HepG2 (cell line): ENCODE measurements at regions not wholly inside any gene's neighbourhood (a gene's known extent, or its start where the extent isn't known, plus 50 kb on each side); places are given as distances from the start of the nearest gene placed in this dataset.

Experiments used
- ATAC-seq: fragments of 200-7000 bp; cut with Tn5 transposase; 3 replicates; pipeline ENCODE4 v1.9.1; 2020; ENCODE audit warnings: mild to moderate bottlenecking, moderate library complexity
- BruUV-seq: library from RNA; stranded (reverse); fragments of 400-500 nt; replicated peaks from 2 replicates; lab custom pipeline; 2021; lab: Mats Ljungman, UMichigan
- CTCF ChIA-PET: fragments of 300-600 bp; formaldehyde crosslinking; extraction: SDS; loops from one replicate; lab custom pipeline; 2021; ENCODE audit warnings: low total read pairs, inconsistent platforms, low intra/inter-chr PET ratio; lab: Yijun Ruan, JAX
- POLR2A ChIA-PET: fragments of 350-600 bp; sonication (Branson Sonifier 250); formaldehyde crosslinking; loops from one replicate; lab custom pipeline; 2020; ENCODE audit warnings: antibody characterized with exemption, inconsistent platforms; lab: Yijun Ruan, JAX
- DNase-seq: peaks from one replicate; pipeline ENCODE4 v3.0.0-alpha.2; 2015; ENCODE audit warnings: low spot score
- FAIRE-seq: peaks from 3 replicates; lab custom pipeline; 2011; peaks lifted over from hg19 to GRCh38; lab: Jason Lieb, UNC
- H2AFZ ChIP-seq: one replicate; pipeline ENCODE4 v1.6.1; 2011; ENCODE audit warnings: low read length, inconsistent platforms
- H3K27ac ChIP-seq: fragments of 300-600 bp; 3 replicates; pipeline ENCODE4 v1.8.0; 2011; ENCODE audit warnings: mixed run types, mild to moderate bottlenecking, mixed read lengths, low read length, inconsistent platforms; ENCODE audit not compliant: insufficient read depth; ENCODE audit errors: extremely low read length
- H3K27me3 ChIP-seq, 2 experiments: fragments of 200-600 bp in 1 of 2; 2 replicates in 1 of 2; 3 replicates in 1 of 2; pipeline versions ENCODE4 v1.6.0 to v1.8.0; 2011; ENCODE audit warnings: low read length in 2 of 2, mild to moderate bottlenecking in 2 of 2, moderate library complexity in 2 of 2, inconsistent platforms in 1 of 2; ENCODE audit not compliant: insufficient read depth in 2 of 2, control insufficient read depth in 1 of 2
- H3K36me3 ChIP-seq, 2 experiments: fragments of 200-600 bp in 1 of 2; replicated peaks in 1 of 2; 2 replicates in 1 of 2; 3 replicates in 1 of 2; pipeline versions ENCODE4 v1.5.1 to v1.8.0; 2011; ENCODE audit warnings: low read length in 2 of 2, inconsistent platforms in 1 of 2; ENCODE audit not compliant: insufficient read depth in 2 of 2, control insufficient read depth in 1 of 2
- H3K4me1 ChIP-seq: 2 replicates; pipeline ENCODE4 v1.5.1; 2012; ENCODE audit warnings: low read length, inconsistent platforms; ENCODE audit not compliant: insufficient read depth
- H3K4me2 ChIP-seq: 2 replicates; pipeline ENCODE4 v1.6.0; 2011; ENCODE audit warnings: low read depth, low read length, inconsistent platforms
- H3K4me3 ChIP-seq, 3 experiments: fragments of 200-600 bp in 1 of 3; sonication (generic), shearing (Covaris generic) in 1 of 3; replicated peaks in 1 of 3; 2 replicates each; pipeline ENCODE4 v1.5.1; 2011 to 2016; ENCODE audit warnings: low read length in 3 of 3, inconsistent platforms in 2 of 3, low read depth in 2 of 3, mild to moderate bottlenecking in 2 of 3, control low read depth in 1 of 3, mixed read lengths in 1 of 3; ENCODE audit not compliant: insufficient read depth in 1 of 3
- H3K79me2 ChIP-seq: one replicate; pipeline ENCODE4 v1.6.1; 2011; ENCODE audit warnings: low read length, inconsistent platforms; ENCODE audit not compliant: insufficient read depth
- H3K9ac ChIP-seq: 2 replicates; pipeline ENCODE4 v1.6.0; 2011; ENCODE audit warnings: mild to moderate bottlenecking, low read depth, low read length, inconsistent platforms; ENCODE audit not compliant: insufficient read depth
- H3K9me3 ChIP-seq: 2 replicates; pipeline ENCODE4 v1.5.1; 2012; ENCODE audit warnings: mild to moderate bottlenecking, low read length
- H4K20me1 ChIP-seq: 2 replicates; pipeline ENCODE4 v1.6.0; 2011; ENCODE audit warnings: inconsistent platforms, mild to moderate bottlenecking, low read length, moderate library complexity; ENCODE audit not compliant: insufficient read depth
- ARNTL ChIP-seq: sonication (generic); formaldehyde crosslinking; IDR thresholded peaks from 2 replicates; pipeline ENCODE4 v1.4.0; 2020; ENCODE audit warnings: mild to moderate bottlenecking, missing genetic modification reagents
- GATAD1 ChIP-seq: IDR thresholded peaks from 2 replicates; pipeline ENCODE4 v1.6.1; 2016; ENCODE audit warnings: missing genetic modification reagents, missing compliant biosample characterization
- HDAC1 ChIP-seq: sonication (generic); formaldehyde crosslinking; IDR thresholded peaks from 2 replicates; pipeline ENCODE4 v1.5.1; 2020; ENCODE audit warnings: mild to moderate bottlenecking, missing genetic modification reagents
- HIVEP1 ChIP-seq: sonication (generic); formaldehyde crosslinking; IDR thresholded peaks from 2 replicates; pipeline ENCODE4 v1.4.0; 2020; ENCODE audit warnings: mild to moderate bottlenecking, missing genetic modification reagents
- NFE2L1 ChIP-seq: sonication (generic); formaldehyde crosslinking; IDR thresholded peaks from 2 replicates; pipeline ENCODE4 v1.4.0; 2020; ENCODE audit warnings: missing genetic modification reagents, mild to moderate bottlenecking, borderline replicate concordance
- NFKB2 ChIP-seq: sonication (generic); formaldehyde crosslinking; IDR thresholded peaks from 2 replicates; pipeline ENCODE4 v1.4.0; 2020; ENCODE audit warnings: missing genetic modification reagents, borderline replicate concordance
- NR2C2 ChIP-seq: sonication (generic); formaldehyde crosslinking; IDR thresholded peaks from 2 replicates; pipeline ENCODE4 v1.4.0; 2020; ENCODE audit warnings: missing genetic modification reagents, mild to moderate bottlenecking, moderate library complexity, borderline replicate concordance
- NRL ChIP-seq: sonication (generic); formaldehyde crosslinking; IDR thresholded peaks from 2 replicates; pipeline ENCODE4 v1.5.0; 2020; ENCODE audit warnings: missing genetic modification reagents, mild to moderate bottlenecking, moderate library complexity, borderline replicate concordance
- SETDB1 ChIP-seq: sonication (generic); formaldehyde crosslinking; IDR thresholded peaks from 2 replicates; pipeline ENCODE4 v1.5.1; 2020; ENCODE audit warnings: missing genetic modification reagents, mild to moderate bottlenecking, borderline replicate concordance
- TSC22D2 ChIP-seq: sonication (generic); formaldehyde crosslinking; IDR thresholded peaks from 2 replicates; pipeline ENCODE4 v1.5.1; 2020; ENCODE audit warnings: missing genetic modification reagents, mild to moderate bottlenecking, borderline replicate concordance
- ZNF570 ChIP-seq: sonication (generic); formaldehyde crosslinking; IDR thresholded peaks from 2 replicates; pipeline ENCODE4 v1.4.0; 2020; ENCODE audit warnings: mild to moderate bottlenecking, missing genetic modification reagents, borderline replicate concordance
- ZNF614 ChIP-seq: IDR thresholded peaks from 2 replicates; pipeline ENCODE4 v1.6.1; 2018; ENCODE audit warnings: missing biosample characterization, missing genetic modification reagents, inconsistent platforms, borderline replicate concordance
- WGBS: methylation state at CpG from one replicate; pipeline ENCODE4 v1.1.6; 2017; ENCODE audit warnings: low lambda C conversion rate; 5-methylcytosine and 5-hydroxymethylcytosine counted together
- in situ Hi-C: cut with HindIII; loops from 2 replicates; pipeline ENCODE4 v1.10.0; 2017; ENCODE audit warnings: low pct_unique_long_range_greater_than_20kb; ENCODE audit not compliant: extremely low pct_ligation_motif_present
- intact Hi-C: fragments of 100-400 bp; cut with micrococcal nuclease; formaldehyde crosslinking; loops from one replicate; pipeline ENCODE4 v1.10.0; 2022; ENCODE audit not compliant: unreplicated experiment
- TF ChIP-seq, protein P1 (sequence below): sonication (generic); formaldehyde crosslinking; IDR thresholded peaks from 2 replicates; pipeline ENCODE4 v1.9.0; 2022; ENCODE audit warnings: low read depth, missing genetic modification reagents
- TF ChIP-seq, protein P2 (sequence below): sonication (generic); formaldehyde crosslinking; IDR thresholded peaks from 2 replicates; pipeline ENCODE4 v1.5.1; 2020; ENCODE audit warnings: missing genetic modification reagents, mild to moderate bottlenecking, borderline replicate concordance
- TF ChIP-seq, protein P3 (sequence below): sonication (generic); formaldehyde crosslinking; IDR thresholded peaks from 2 replicates; pipeline ENCODE4 v1.8.0; 2022; ENCODE audit warnings: missing genetic modification reagents, low read depth, mild to moderate bottlenecking, borderline replicate concordance

DNA sequence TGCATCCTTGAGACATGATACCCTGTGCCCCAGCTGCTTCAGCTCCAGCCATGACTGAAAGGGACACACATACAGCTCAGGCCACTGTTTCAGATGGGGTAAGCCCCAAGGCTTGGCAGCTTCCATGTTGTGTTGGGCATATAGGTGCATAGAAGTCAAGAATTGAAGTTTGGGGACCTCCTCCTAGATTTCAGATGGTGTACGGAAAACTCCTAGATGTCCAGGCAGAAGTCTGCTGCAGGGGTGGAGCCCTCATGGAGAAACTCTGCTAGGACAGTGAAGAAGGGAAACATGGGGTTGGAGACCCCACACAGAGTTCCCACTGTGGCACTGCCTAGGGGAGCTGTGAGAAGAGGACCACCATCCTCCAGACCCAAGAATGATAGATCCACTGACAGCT is 1379.0 kb upstream of the MAP3K7 start (continued):
- TF ChIP-seq ARNTL (CRISPR knock-in tag) (no peak), NR2C2 (CRISPR knock-in tag) (no peak), NFE2L1 (no peak), HDAC1 (no peak)
- TF ChIP-seq, protein P1, sequence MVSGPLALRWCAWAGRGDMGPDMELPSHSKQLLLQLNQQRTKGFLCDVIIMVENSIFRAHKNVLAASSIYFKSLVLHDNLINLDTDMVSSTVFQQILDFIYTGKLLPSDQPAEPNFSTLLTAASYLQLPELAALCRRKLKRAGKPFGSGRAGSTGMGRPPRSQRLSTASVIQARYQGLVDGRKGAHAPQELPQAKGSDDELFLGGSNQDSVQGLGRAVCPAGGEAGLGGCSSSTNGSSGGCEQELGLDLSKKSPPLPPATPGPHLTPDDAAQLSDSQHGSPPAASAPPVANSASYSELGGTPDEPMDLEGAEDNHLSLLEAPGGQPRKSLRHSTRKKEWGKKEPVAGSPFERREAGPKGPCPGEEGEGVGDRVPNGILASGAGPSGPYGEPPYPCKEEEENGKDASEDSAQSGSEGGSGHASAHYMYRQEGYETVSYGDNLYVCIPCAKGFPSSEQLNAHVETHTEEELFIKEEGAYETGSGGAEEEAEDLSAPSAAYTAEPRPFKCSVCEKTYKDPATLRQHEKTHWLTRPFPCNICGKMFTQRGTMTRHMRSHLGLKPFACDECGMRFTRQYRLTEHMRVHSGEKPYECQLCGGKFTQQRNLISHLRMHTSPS (CRISPR knock-in tag): no peak

DNA sequence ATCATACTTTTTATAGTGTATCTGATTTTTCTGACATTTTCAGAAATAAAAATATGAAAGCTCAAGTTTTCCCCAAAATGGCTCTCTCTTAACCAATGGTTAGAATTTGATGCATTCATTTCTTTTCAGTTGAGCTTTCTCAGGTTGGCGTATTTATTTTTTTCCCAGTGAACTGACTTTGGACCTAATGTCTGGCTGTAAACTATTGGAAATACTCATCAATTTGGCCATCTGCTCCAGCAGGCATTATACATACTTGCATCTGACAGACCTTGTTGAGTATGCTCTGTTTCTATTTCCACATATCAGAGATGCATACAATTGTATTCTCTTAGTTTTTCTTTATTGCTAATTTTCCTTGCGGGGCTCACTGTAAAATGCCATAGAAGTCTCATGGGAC is 1374.8 kb upstream of the MAP3K7 start:
- Histone ChIP-seq H3K9ac (no peak overlapping the region), H3K27me3 (no peaks in the 10 kb centered on the region; a peak in 1 of 5 replicates), H3K9me3 (peaks cover 57% of the 10 kb centered on the region), H2AFZ (no peak overlapping the region), H3K4me1 (no peaks in the 10 kb centered on the region), H3K4me2 (no peak overlapping the region), H3K36me3 (no peaks in the 10 kb centered on the region), H3K79me2 (no peaks in the 10 kb centered on the region), H3K4me3 (no peak overlapping the region), H4K20me1 (no peaks in the 10 kb centered on the region), H3K27ac (no peak overlapping the region)
- in situ Hi-C loops (no loop called here), intact Hi-C loops (no loop called here)
- no TSS peak for BruUV-seq
- ChIA-PET CTCF (no interaction called here), POLR2A (no interaction called here)
- ATAC-seq (no peak), DNase-seq (no peak), FAIRE-seq (no peak)
- 4% methylated on average over 2 of the region's 2 CpGs for WGBS
- TF ChIP-seq NRL: no peak
- no peak for TF ChIP-seq HIVEP1 (CRISPR knock-in tag)
- no peak for TF ChIP-seq ZNF570 (CRISPR knock-in tag)
- no peak for TF ChIP-seq NFKB2 (CRISPR knock-in tag)
- TF ChIP-seq SETDB1 (CRISPR knock-in tag): no peak
- TF ChIP-seq ZNF614: no peak
- TF ChIP-seq, protein P2, sequence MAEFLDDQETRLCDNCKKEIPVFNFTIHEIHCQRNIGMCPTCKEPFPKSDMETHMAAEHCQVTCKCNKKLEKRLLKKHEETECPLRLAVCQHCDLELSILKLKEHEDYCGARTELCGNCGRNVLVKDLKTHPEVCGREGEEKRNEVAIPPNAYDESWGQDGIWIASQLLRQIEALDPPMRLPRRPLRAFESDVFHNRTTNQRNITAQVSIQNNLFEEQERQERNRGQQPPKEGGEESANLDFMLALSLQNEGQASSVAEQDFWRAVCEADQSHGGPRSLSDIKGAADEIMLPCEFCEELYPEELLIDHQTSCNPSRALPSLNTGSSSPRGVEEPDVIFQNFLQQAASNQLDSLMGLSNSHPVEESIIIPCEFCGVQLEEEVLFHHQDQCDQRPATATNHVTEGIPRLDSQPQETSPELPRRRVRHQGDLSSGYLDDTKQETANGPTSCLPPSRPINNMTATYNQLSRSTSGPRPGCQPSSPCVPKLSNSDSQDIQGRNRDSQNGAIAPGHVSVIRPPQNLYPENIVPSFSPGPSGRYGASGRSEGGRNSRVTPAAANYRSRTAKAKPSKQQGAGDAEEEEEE (CRISPR knock-in tag): no peak
- TF ChIP-seq, protein P3, sequence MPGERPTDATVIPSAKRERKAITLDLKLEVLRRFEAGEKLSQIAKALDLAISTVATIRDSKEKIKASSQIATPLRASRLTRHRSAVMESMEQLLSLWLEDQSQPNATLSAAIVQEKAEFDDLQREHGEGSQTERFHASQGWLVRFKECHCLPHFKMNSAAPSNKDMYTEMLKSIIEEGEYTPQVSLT (CRISPR knock-in tag): no peak
- no peak for TF ChIP-seq GATAD1 (CRISPR knock-in tag)
- no peak for TF ChIP-seq TSC22D2 (CRISPR knock-in tag)
